ENCODE measurements at regions not wholly inside any gene's neighbourhood (a gene's known extent, or its start where the extent isn't known, plus 50 kb on each side); places are given as distances from the start of the nearest gene placed in this dataset.

GRCh38 chr3:71924721-71925120 is 139.8 kb upstream of the PROK2 start:
- H3K4me3 ChIP-seq (ENCODE audit: low read depth, low read length): no peak overlapping the region
- no peak for TF ChIP-seq CTCF (IDR thresholded peaks at IDR 0.05; ENCODE audit: borderline replicate concordance, insufficient read depth, low read depth, low read length)

- H3K4me3 ChIP-seq (ENCODE audit: low read depth, low read length): no peak overlapping the region
- TF ChIP-seq CTCF (IDR thresholded peaks at IDR 0.05; ENCODE audit: borderline replicate concordance, insufficient read depth, low read depth, low read length): no peak
Measured at GRCh38 chr3:71921036-71921435, 136.1 kb upstream of the PROK2 start.

- no peak for TF ChIP-seq CTCF (IDR thresholded peaks at IDR 0.05; ENCODE audit: borderline replicate concordance, insufficient read depth, low read depth, low read length)
- H3K4me3 ChIP-seq (ENCODE audit: low read depth, low read length): no peak overlapping the region
Measured at GRCh38 chr3:71919572-71919971, 134.6 kb upstream of the PROK2 start.

DNA sequence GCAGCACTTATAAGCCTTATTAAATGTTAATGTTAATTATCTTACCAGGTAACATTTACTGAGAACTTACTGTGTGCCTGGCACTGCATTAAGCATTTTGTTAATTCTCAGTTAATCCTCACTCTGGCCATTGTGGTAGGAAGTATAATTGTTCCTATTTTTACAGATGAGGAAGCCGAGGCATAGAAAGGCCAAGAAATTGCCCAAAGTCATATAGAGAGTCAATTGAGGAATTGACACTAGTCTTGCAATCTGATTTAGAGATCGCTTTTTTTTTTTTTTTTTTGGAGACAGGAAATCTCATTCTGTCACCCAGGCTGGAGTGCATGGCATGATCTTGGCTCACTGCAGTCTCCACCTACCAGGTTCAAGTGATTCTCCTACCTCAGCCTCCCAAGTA is 132.6 kb upstream of the PROK2 start:
- no peak overlapping the region for H3K4me3 ChIP-seq (ENCODE audit: low read depth, low read length)
- no peak for TF ChIP-seq CTCF (IDR thresholded peaks at IDR 0.05; ENCODE audit: borderline replicate concordance, insufficient read depth, low read depth, low read length)

- no peak for TF ChIP-seq CTCF (IDR thresholded peaks at IDR 0.05; ENCODE audit: borderline replicate concordance, insufficient read depth, low read depth, low read length)
- H3K4me3 ChIP-seq (ENCODE audit: low read depth, low read length): no peak overlapping the region
Measured at GRCh38 chr3:71916747-71917369, 131.9 kb upstream of the PROK2 start.

DNA sequence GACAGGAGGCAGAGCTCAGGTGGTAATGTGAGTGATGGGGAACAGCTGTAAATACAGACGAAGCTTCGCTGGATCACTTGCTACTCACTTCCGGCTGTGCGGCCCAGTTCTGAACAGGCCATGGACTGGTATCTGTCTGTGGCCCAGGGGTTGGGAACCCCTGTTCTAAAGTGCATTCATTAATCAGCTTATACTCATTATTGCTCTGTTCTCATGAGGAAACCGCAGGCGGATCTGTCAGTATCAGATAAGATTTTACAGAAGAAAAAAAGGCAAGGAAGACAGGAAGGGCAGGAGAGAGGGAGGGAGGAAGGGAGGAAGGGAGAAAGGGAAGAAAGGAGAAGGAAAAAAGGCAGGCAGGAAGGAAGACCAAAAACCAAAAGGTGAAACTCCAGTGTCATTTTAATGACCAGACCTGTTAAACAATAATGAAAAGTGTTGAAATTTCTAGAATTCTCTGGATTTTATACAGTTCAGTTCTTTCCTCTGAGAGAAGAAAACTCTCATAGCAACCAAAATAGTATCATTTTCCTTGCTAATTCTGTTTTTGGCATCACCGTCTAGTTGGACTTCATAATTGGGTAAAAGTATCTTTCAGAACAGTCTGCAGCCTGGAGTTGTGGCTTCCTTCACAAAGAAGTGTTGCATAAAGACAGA is 128.0 kb upstream of the PROK2 start:
- no peak for TF ChIP-seq CTCF (IDR thresholded peaks at IDR 0.05; ENCODE audit: borderline replicate concordance, insufficient read depth, low read depth, low read length)
- no peak overlapping the region for H3K4me3 ChIP-seq (ENCODE audit: low read depth, low read length)

DNA sequence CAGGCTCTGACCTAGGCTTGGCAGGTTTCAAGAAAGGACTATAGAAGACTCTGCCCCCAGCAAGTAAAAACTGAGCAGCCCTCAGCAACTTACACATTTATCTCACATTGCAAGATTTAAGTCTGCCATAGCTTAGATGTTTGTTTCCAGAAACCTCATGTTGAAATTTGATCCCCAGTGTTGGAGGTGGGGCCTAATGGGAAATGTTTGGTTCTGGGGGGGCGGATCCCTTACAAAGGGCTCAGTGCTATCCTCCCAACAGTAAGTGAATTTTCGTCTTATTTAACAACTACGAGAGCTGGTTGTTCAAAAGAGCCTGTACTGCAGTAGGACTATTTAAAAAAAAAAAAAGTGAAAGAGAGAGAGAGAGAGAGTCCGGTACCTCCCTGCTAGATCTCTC is 125.2 kb upstream of the PROK2 start:
- no peak overlapping the region for H3K4me3 ChIP-seq (ENCODE audit: low read depth, low read length)
- TF ChIP-seq CTCF (IDR thresholded peaks at IDR 0.05; ENCODE audit: borderline replicate concordance, insufficient read depth, low read depth, low read length): no peak

Data from GM12875 (cell line).